ENCODE measurements at regions not wholly inside any gene's neighbourhood (a gene's known extent, or its start where the extent isn't known, plus 50 kb on each side); places are given as distances from the start of the nearest gene placed in this dataset.
"Not testable (repeated sequence)": the region's sequence is repeated elsewhere in the genome, so short reads cannot be mapped to it uniquely, and the experiment has no call there.

DNA sequence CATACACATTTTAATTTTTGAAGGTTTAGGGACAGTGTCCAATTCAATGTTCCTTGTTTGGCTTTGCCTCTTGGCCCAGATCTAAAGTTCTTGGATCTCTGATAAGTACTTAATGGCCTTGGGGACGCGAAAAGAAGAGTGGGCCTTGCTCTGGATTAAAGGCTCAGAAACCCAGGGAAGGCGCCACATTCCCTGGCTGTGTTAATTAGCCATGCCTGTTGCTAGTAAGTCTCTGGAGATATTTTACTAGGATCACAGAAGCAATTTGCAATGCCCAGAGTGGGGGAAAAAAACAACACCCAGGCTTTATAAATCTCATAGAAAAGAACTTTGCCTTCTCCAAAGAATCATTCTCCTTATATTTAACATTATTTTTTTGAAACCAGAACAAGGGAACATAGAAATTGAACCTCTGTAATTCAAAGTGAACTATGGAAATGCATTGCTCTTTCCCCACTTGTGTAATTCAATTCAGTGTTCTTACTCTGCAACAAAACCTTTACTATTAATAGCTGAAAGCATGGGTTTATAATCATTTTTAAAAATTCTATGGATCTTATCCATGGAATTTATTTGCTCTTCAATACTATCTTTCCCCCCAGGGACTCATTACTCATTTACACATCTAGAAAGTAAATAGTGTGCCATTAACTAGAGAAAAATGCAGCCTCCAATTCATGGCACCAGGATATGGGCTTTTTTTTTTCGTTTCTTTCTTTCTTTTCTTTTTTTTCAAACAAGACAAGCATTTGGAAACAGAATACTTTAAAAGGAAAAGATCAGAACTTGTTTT is 172.2 kb upstream of the ANKRD55 start:
- Mint-ChIP-seq H3K4me3 (no peak overlapping the region), H3K27me3 (no peaks in the 10 kb centered on the region), H3K27ac (no peak overlapping the region), H3K4me1 (no peaks in the 10 kb centered on the region), H3K9me3 (no peaks in the 10 kb centered on the region), H3K36me3 (no peaks in the 10 kb centered on the region)
- DNase-seq: no peak
- POLR2A ChIA-PET: no interaction called here
- no peak for ATAC-seq

DNA sequence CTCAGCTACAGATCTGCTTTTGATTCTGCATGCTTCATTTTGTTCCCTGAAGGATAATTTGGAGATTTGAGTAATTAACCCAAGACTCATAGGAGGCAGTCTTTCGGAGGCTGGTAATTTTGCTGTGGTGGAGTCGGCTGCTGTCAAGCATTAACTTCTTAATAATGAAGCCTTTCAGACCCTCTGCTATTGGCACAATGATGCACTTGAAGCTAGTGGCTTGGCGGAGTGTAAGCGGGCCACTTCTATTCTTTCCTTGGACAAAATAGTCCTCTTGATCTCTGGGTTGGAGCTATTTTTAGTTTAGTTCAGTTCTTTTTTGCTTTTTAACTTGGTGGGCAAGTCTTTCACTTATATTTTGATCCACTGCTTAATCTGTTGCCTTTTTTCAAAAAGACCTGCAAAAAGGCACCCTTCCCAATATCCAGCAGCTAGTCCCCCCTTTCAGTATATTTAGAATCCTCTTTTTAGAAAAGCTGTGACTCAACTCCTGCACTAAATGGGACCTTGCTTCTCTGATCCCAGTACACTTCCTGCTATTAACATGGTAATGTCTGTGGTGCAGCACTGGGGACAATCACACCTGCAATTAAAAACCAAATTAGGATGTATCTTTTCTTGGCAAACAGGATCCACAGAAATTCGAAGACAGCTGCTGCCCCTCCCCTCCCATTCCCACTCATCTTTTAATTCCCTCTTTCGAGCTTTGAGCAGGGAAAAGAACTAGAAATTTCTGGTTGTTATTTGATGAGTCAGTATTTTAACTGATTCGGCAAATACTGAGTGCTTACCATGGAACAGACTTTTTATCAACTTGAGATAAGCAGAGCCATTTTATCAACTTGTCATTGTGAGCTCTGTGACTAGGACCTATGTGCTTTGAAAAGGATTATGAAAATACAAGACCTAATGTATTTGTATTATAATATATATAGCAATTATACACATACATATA is 169.4 kb upstream of the ANKRD55 start:
- POLR2A ChIA-PET: no interaction called here
- no peaks in the 10 kb centered on the region for H3K4me1 Mint-ChIP-seq
- H3K36me3 Mint-ChIP-seq: no peaks in the 10 kb centered on the region
- H3K4me3 Mint-ChIP-seq: no peak overlapping the region
- no peaks in the 10 kb centered on the region for H3K27me3 Mint-ChIP-seq
- no peak overlapping the region for H3K27ac Mint-ChIP-seq
- DNase-seq (no peak), ATAC-seq (no peak)
- H3K9me3 Mint-ChIP-seq: no peaks in the 10 kb centered on the region

DNA sequence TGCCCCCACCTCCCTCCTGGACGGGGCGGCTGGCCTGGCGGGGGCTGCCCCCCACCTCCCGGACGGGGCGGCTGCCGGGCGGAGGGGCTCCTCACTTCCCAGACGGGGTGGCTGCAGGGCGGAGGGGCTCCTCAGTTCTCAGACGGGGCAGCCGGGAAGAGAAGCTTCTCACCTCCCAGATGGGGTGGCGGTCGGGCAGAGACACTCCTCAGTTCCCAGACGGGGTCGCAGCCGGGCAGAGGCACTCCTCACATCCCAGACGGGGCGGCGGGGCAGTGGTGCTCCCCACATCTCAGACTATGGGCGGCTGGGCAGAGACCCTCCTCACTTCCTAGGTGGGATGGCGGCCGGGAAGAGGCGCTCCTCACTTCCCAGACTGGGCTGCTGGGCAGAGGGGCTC is 164.7 kb upstream of the ANKRD55 start:
- not testable (repeated sequence) for H3K4me1 Mint-ChIP-seq

GRCh38 chr5:56396634-56397033 is 163.5 kb upstream of the ANKRD55 start:
- Mint-ChIP-seq H3K9me3 (peaks cover 15 to 53% (median 27%) of the 10 kb centered on the region in 9 donors), H3K4me3 (no peak overlapping the region), H3K36me3 (peaks cover 0 to 43% (median 12%) of the 10 kb centered on the region in 3 donors), H3K27ac (no peak overlapping the region), H3K4me1 (peaks cover 0 to 10% (median 0%) of the 10 kb centered on the region in 4 donors), H3K27me3 (no peaks in the 10 kb centered on the region)
- POLR2A ChIA-PET: no interaction called here
- DNase-seq (no peak), ATAC-seq (no peak)

More for the DNA sequence above, 164.7 kb upstream of the ANKRD55 start:
- H3K27ac Mint-ChIP-seq, H3K4me3 Mint-ChIP-seq, ATAC-seq, POLR2A ChIA-PET, DNase-seq, H3K27me3 Mint-ChIP-seq: not testable (repeated sequence)
- peaks cover 11 to 44% (median 24%) of the 10 kb centered on the region in 9 donors for H3K9me3 Mint-ChIP-seq
- H3K36me3 Mint-ChIP-seq: peaks cover 0 to 37% (median 12%) of the 10 kb centered on the region in 3 donors

- Mint-ChIP-seq H3K9me3 (peaks cover 0 to 28% (median 7%) of the 10 kb centered on the region in 9 donors), H3K27ac (no peak overlapping the region), H3K36me3 (peaks cover 0 to 20% (median 0%) of the 10 kb centered on the region in 3 donors), H3K27me3 (peaks cover 0 to 3% (median 0%) of the 10 kb centered on the region in 5 donors), H3K4me1 (peaks cover 0 to 10% (median 0%) of the 10 kb centered on the region in 4 donors), H3K4me3 (no peak overlapping the region)
- no peak for DNase-seq
- POLR2A ChIA-PET: no interaction called here
- no peak for ATAC-seq
Measured at GRCh38 chr5:56389261-56389660, 156.1 kb upstream of the ANKRD55 start.

DNA sequence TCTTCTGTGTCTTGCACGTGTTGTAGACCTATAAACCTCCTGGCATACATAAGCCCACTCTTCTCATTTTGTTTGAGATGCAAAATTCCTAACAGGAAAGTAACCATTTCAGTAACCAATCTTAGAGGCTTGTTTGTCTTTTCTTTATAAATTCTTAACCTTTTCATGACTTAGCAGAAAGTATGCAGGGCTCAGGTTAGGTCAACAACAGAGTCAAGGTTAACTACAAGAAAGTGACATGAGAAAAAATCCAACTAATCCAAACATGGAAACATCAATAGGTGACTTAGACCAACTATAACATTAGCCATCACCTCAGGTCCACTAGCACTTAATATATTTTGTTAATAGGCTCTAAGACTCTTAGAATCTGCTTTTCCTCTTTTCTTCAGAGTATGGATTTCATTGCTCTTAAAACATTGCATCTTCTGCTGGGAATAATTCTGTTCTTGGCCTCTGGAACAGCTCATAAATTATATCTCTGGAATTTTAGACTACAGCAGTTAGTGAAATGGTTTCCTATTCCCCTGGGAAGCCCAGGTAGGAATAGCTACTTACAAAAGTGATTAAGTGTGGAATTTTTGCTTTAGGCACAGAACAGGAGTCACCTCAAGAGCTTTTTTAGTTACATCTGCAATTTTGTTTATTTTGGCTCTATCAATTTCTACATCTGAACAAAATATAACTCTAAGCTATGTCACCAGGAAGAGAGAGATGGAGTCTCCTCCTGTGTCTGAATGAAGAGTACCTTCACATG is 155.3 kb upstream of the ANKRD55 start:
- H3K36me3 Mint-ChIP-seq: peaks cover 0 to 12% (median 0%) of the 10 kb centered on the region in 3 donors

DNA sequence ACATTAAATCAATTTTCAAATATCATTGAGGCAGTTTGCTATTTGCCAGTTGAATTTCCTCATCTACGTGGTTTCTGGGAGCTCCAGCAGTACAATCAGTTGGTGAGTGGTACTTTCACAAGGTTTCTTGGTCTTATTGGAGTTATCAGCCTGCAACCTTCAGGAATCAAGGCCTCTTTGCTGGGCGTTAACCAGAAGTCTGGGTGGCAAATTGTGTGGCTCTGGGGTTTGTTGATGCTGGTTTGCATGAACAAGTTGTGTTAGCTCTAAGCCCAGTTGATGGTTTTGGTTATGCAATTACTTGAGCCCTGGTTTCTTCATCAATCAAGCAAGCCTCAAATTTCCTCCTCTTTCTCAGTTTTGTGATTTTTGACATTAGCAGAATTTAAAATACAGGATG is 152.9 kb upstream of the ANKRD55 start:
- H3K27me3 Mint-ChIP-seq: peaks cover 0 to 3% (median 1%) of the 10 kb centered on the region in 5 donors
- POLR2A ChIA-PET: no interaction called here
- no peak overlapping the region for H3K4me3 Mint-ChIP-seq
- H3K27ac Mint-ChIP-seq: no peak overlapping the region
- H3K36me3 Mint-ChIP-seq: no peaks in the 10 kb centered on the region
- H3K9me3 Mint-ChIP-seq: no peaks in the 10 kb centered on the region
- peaks cover 0 to 2% (median 0%) of the 10 kb centered on the region in 4 donors for H3K4me1 Mint-ChIP-seq
- ATAC-seq (no peak), DNase-seq (no peak)

More for the DNA sequence above, 155.3 kb upstream of the ANKRD55 start:
- no peak overlapping the region for H3K4me3 Mint-ChIP-seq
- no peak for DNase-seq
- ATAC-seq: no peak
- POLR2A ChIA-PET: no interaction called here
- peaks cover 0 to 19% (median 5%) of the 10 kb centered on the region in 9 donors for H3K9me3 Mint-ChIP-seq
- no peak overlapping the region for H3K27ac Mint-ChIP-seq
- peaks cover 0 to 3% (median 1%) of the 10 kb centered on the region in 5 donors for H3K27me3 Mint-ChIP-seq
- H3K4me1 Mint-ChIP-seq: peaks cover 0 to 10% (median 0%) of the 10 kb centered on the region in 4 donors

DNA sequence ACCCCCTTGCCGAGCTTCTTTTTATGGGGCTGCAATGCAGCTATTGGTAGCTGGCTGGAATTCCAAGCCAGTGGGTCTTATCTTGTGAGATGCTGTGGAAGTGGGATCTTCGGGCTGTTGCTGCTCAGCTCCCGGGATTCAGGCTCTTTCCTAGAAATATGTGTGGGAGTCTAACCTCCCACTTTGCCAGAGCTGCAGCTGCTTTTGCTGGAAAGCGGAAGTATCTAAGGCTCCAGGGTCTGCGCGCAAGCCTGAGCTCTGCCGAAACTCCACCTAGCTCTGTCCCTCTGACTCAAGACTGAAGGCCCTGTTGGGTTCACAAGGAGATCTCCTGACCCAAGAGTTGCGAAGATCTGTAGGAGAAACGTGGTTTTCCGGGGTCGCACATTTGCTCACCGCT is 151.1 kb upstream of the ANKRD55 start:
- Mint-ChIP-seq H3K4me1 (peaks cover 0 to 2% (median 0%) of the 10 kb centered on the region in 4 donors), H3K4me3 (no peak overlapping the region), H3K9me3 (no peaks in the 10 kb centered on the region), H3K27me3 (peaks cover 0 to 3% (median 1%) of the 10 kb centered on the region in 5 donors), H3K27ac (no peak overlapping the region), H3K36me3 (no peaks in the 10 kb centered on the region)
- DNase-seq (no peak), ATAC-seq (no peak)
- POLR2A ChIA-PET: interaction anchor here (0.7 kb wide), 1 partner anchor 1917 kb away, joined by 3 read pairs; no protein-coding TSS in a partner anchor

DNA sequence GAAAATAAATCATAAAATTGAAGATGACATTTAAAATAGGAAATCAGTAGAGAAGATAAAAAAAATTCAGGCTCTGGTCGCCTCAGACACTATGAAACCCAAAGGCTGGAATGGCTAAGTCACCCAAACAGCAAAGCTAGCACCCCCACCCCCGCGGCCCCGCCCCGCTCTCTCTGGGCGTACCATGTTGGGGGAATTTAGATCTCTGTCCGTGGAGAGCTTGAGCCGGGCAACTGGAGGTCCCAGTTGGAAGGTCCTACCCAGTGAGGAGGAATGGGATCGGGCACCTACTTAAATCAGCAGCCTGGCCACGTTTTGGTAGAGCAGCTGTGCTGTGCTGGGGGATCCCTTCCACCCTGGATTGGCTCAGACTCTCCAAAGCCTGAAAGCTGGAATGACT is 150.6 kb upstream of the ANKRD55 start:
- Mint-ChIP-seq H3K9me3 (no peaks in the 10 kb centered on the region), H3K4me3 (no peak overlapping the region), H3K27me3 (peaks cover 0 to 3% (median 1%) of the 10 kb centered on the region in 5 donors), H3K36me3 (no peaks in the 10 kb centered on the region), H3K4me1 (peaks cover 0 to 2% (median 0%) of the 10 kb centered on the region in 4 donors), H3K27ac (no peak overlapping the region)
- ATAC-seq (no peak), DNase-seq (no peak)
- POLR2A ChIA-PET: no interaction called here

DNA sequence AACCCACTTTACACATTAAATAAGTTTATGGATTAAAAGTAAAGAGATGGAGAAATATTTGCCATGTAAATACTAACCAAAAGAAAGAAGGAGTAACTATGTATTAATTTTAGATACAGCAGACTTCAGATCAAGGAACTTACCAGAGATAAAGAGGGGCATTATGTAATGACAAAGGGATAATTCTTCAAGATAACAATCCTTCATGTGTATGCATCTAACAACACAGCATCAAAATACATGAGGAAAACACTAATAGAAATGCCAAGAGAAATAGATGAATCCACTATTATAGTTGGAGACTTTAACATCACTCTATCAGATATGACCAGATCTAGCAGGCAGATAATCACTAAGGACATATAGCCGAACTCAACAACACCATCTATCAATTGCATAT is 149.8 kb upstream of the ANKRD55 start:
- Mint-ChIP-seq H3K4me3 (no peak overlapping the region), H3K27ac (no peak overlapping the region), H3K4me1 (peaks cover 0 to 2% (median 0%) of the 10 kb centered on the region in 4 donors), H3K27me3 (peaks cover 0 to 3% (median 1%) of the 10 kb centered on the region in 5 donors), H3K9me3 (no peaks in the 10 kb centered on the region), H3K36me3 (no peaks in the 10 kb centered on the region)
- POLR2A ChIA-PET: no interaction called here
- no peak for ATAC-seq
- no peak for DNase-seq

DNA sequence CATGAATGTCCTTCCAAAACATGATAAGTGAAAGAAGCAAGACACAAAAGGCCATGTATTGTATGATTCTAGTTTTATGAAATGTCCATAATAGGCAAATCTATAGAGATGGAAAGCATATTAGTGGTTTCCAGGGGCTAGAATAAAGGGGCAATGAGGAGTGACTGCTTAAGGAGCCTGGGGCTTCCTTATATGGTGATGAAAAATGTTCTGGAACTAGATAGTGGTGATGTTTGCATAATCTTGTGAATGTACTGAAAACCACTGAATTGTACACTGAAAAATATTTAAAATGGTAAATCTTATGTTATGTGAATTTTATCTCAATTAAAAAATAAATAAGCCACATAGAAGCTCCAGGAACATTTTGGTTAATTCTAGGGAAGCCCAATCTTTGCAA is 144.4 kb upstream of the ANKRD55 start:
- Mint-ChIP-seq H3K4me3 (no peak overlapping the region), H3K27ac (no peak overlapping the region), H3K27me3 (no peaks in the 10 kb centered on the region), H3K36me3 (peaks cover 0 to 5% (median 5%) of the 10 kb centered on the region in 3 donors), H3K4me1 (peaks cover 0 to 2% (median 0%) of the 10 kb centered on the region in 4 donors), H3K9me3 (peaks cover 0 to 10% (median 2%) of the 10 kb centered on the region in 9 donors)
- ATAC-seq (no peak), DNase-seq (no peak)
- POLR2A ChIA-PET: no interaction called here

GRCh38 chr5:56376128-56376527 is 143.0 kb upstream of the ANKRD55 start:
- no peak overlapping the region for H3K27ac Mint-ChIP-seq
- no peaks in the 10 kb centered on the region for H3K27me3 Mint-ChIP-seq
- H3K4me1 Mint-ChIP-seq: no peaks in the 10 kb centered on the region
- peaks cover 0 to 10% (median 2%) of the 10 kb centered on the region in 9 donors for H3K9me3 Mint-ChIP-seq
- no peak overlapping the region for H3K4me3 Mint-ChIP-seq
- DNase-seq (no peak), ATAC-seq (no peak)
- POLR2A ChIA-PET: no interaction called here
- H3K36me3 Mint-ChIP-seq: peaks cover 0 to 7% (median 5%) of the 10 kb centered on the region in 3 donors
